ENCODE measurements at regions not wholly inside any gene's neighbourhood (a gene's known extent, or its start where the extent isn't known, plus 50 kb on each side); places are given as distances from the start of the nearest gene placed in this dataset.

- no peak overlapping the region for H3K4me3 ChIP-seq (ENCODE audit: low read length)
- intact Hi-C loops (cut with DNase I, micrococcal nuclease), result no loop called here
- Mint-ChIP-seq H3K4me3 (peak overlapping the region; percentile 68), H3K9me3 (peaks cover 7% of the 10 kb centered on the region), H3K27me3 (no peaks in the 10 kb centered on the region), H3K27ac (peak overlapping the region; percentile 56), H3K4me1 (ENCODE audit: low read depth) (peaks cover 53% of the 10 kb centered on the region), H3K36me3 (ENCODE audit: low read depth) (no peaks in the 10 kb centered on the region)
- ATAC-seq (ENCODE audit: poor library complexity) (peak; percentile 63), DNase-seq (peak in 4 of 14 experiments; percentile 20 to 70 (median 26))
- peaks cover 30% of the 10 kb centered on the region for H3K4me1 ChIP-seq (ENCODE audit: insufficient read depth, low read length)
- no peaks in the 10 kb centered on the region for H3K27me3 ChIP-seq (ENCODE audit: control insufficient read depth in 1 of 2, insufficient read depth in 2 of 2, low read length in 2 of 2)
- CTCF ChIA-PET, result no interaction called here
- no peaks in the 10 kb centered on the region for H3K9me3 ChIP-seq (ENCODE audit: control insufficient read depth in 1 of 2, insufficient read depth in 1 of 2, low read length in 2 of 2)
- no peak for TF ChIP-seq CTCF (IDR thresholded peaks at IDR 0.05)
- no peaks in the 10 kb centered on the region for H3K36me3 ChIP-seq (ENCODE audit: insufficient read depth, low read length)
- no peak overlapping the region for H3K27ac ChIP-seq (ENCODE audit: low read depth in 1 of 2, low read length in 2 of 2)
- POLR2A ChIA-PET, result interaction anchor here (0.9 to 1.0 kb wide), 2 partner anchors 38 to 192 kb away, joined by 4 read pairs; no protein-coding TSS in a partner anchor
Observed at GRCh38 chr2:37453027-37453426, 108.6 kb downstream of the QPCT start.

GRCh38 chr2:37454851-37455762 is 110.7 kb downstream of the QPCT start:
- no peaks in the 10 kb centered on the region for H3K9me3 ChIP-seq (ENCODE audit: control insufficient read depth in 1 of 2, insufficient read depth in 1 of 2, low read length in 2 of 2)
- H3K36me3 ChIP-seq (ENCODE audit: insufficient read depth, low read length), result no peaks in the 10 kb centered on the region
- DNase-seq, result no peak
- Mint-ChIP-seq H3K9me3 (peaks cover 7% of the 10 kb centered on the region), H3K36me3 (ENCODE audit: low read depth) (no peaks in the 10 kb centered on the region), H3K4me3 (peak overlapping the region; percentile 14), H3K27ac (peak overlapping the region; percentile 86), H3K4me1 (ENCODE audit: low read depth) (peaks cover 68% of the 10 kb centered on the region), H3K27me3 (no peaks in the 10 kb centered on the region)
- H3K4me3 ChIP-seq (ENCODE audit: low read length), result no peak overlapping the region
- peaks cover 39% of the 10 kb centered on the region for H3K4me1 ChIP-seq (ENCODE audit: insufficient read depth, low read length)
- H3K27ac ChIP-seq (ENCODE audit: low read depth in 1 of 2, low read length in 2 of 2), result no peak overlapping the region
- no peak for TF ChIP-seq CTCF (IDR thresholded peaks at IDR 0.05)
- intact Hi-C loops (cut with DNase I, micrococcal nuclease), result no loop called here
- H3K27me3 ChIP-seq (ENCODE audit: control insufficient read depth in 1 of 2, insufficient read depth in 2 of 2, low read length in 2 of 2), result no peaks in the 10 kb centered on the region
- ChIA-PET CTCF (interaction anchor here (1.0 kb wide), 1 partner anchor 377 kb away, joined by 3 read pairs; no protein-coding TSS in a partner anchor), POLR2A (interaction anchor here (0.6 kb wide), 1 partner anchor 13 kb away, joined by 4 read pairs; no protein-coding TSS in a partner anchor)
- ATAC-seq (ENCODE audit: poor library complexity), result no peak

GRCh38 chr2:37456479-37456878 is 112.0 kb downstream of the QPCT start:
- H3K4me1 Mint-ChIP-seq (ENCODE audit: low read depth), result peaks cover 78% of the 10 kb centered on the region
- peaks cover 51% of the 10 kb centered on the region for H3K4me1 ChIP-seq (ENCODE audit: insufficient read depth, low read length)

More at GRCh38 chr2:37456479-37456878, 112.0 kb downstream of the QPCT start:
- H3K4me3 ChIP-seq (ENCODE audit: low read length), result no peak overlapping the region
- peak overlapping the region in 1 of 2 donors; percentile 44 for H3K27ac ChIP-seq (ENCODE audit: low read depth in 1 of 2, low read length in 2 of 2)
- Mint-ChIP-seq H3K27me3 (no peaks in the 10 kb centered on the region), H3K9me3 (peaks cover 7% of the 10 kb centered on the region), H3K36me3 (ENCODE audit: low read depth) (no peaks in the 10 kb centered on the region), H3K27ac (peak overlapping the region; percentile 86), H3K4me3 (peak overlapping the region; percentile 56)
- peak; percentile 87 for ATAC-seq (ENCODE audit: poor library complexity)
- POLR2A ChIA-PET, result interaction anchor here (0.9 to 1.6 kb wide), 5 partner anchors 10 to 214 kb away, joined by 4 to 6 read pairs (median 5); partner anchors contain the start of gene CDC42EP3
- CTCF ChIA-PET, result interaction anchor here (0.8 to 0.9 kb wide), 2 partner anchors 23 to 130 kb away, joined by 3 to 4 read pairs; no protein-coding TSS in a partner anchor
- no peaks in the 10 kb centered on the region for H3K9me3 ChIP-seq (ENCODE audit: control insufficient read depth in 1 of 2, insufficient read depth in 1 of 2, low read length in 2 of 2)
- TF ChIP-seq CTCF (IDR thresholded peaks at IDR 0.05), result no peak
- H3K27me3 ChIP-seq (ENCODE audit: control insufficient read depth in 1 of 2, insufficient read depth in 2 of 2, low read length in 2 of 2), result no peaks in the 10 kb centered on the region
- peak; percentile 7 to 86 (median 40) for DNase-seq
- no peaks in the 10 kb centered on the region for H3K36me3 ChIP-seq (ENCODE audit: insufficient read depth, low read length)
- intact Hi-C loops (cut with DNase I, micrococcal nuclease), result no loop called here

Measured in CD4-positive, alpha-beta T cell (primary cell).